Thyroid gland (tissue), 4 donors: ENCODE measurements at regions not wholly inside any gene's neighbourhood (a gene's known extent, or its start where the extent isn't known, plus 50 kb on each side); places are given as distances from the start of the nearest gene placed in this dataset.

Experiments
- DNase-seq, 2 donors: peaks; one replicate each; pipeline ENCODE4 v3.0.0-alpha.2; 2019
- H3K27ac ChIP-seq, 3 donors: fragments of 200-600 bp; sonication (generic); 1 replicate in 2 of 3; 2 replicates in 1 of 3; pipeline ENCODE4 v1.5.1; 2016 to 2019; ENCODE audit warnings: mild to moderate bottlenecking in 1 of 3, moderate library complexity in 1 of 3
- H3K27me3 ChIP-seq: fragments of 200-600 bp; sonication (generic); one replicate; pipeline ENCODE4 v1.5.1; 2019
- H3K36me3 ChIP-seq, 2 donors: fragments of 200-600 bp; sonication (generic); one replicate each; pipeline ENCODE4 v1.5.1; 2016 to 2019
- H3K4me1 ChIP-seq, 2 donors: fragments of 200-600 bp; sonication (generic); one replicate each; pipeline ENCODE4 v1.5.1; 2017 to 2019
- H3K4me3 ChIP-seq, 3 donors: fragments of 200-600 bp; sonication (generic); replicated peaks in 1 of 3; 1 replicate in 2 of 3; 2 replicates in 1 of 3; pipeline ENCODE4 v1.5.1; 2016; ENCODE audit warnings: mild to moderate bottlenecking in 1 of 3
- H3K9me3 ChIP-seq: fragments of 200-600 bp; sonication (generic); one replicate; pipeline ENCODE4 v1.5.1; 2017
- POLR2A ChIP-seq, 2 donors: fragments of 450-650 bp; IDR thresholded peaks; one replicate each; pipeline ENCODE4 v1.6.1; 2017; ENCODE audit warnings: antibody characterized with exemption in 2 of 2, mild to moderate bottlenecking in 2 of 2, moderate library complexity in 1 of 2
- WGBS, 2 donors: methylation state at CpG; one replicate each; pipeline ENCODE4 v1.1.5; 2017; 5-methylcytosine and 5-hydroxymethylcytosine counted together
- intact Hi-C: fragments of 100-400 bp; cut with DNase I; formaldehyde crosslinking; loops from one replicate; pipeline ENCODE4 v1.15.1; 2023
- TF ChIP-seq, protein P1 (sequence below), 6 experiments: fragments of 200-600 bp in 3 of 6; fragments of 450-650 bp in 3 of 6; sonication (generic) in 3 of 6; IDR thresholded peaks; one replicate each; pipeline ENCODE4 v1.5.1; 2016 to 2019; ENCODE audit warnings: antibody characterized with exemption in 6 of 6, mild to moderate bottlenecking in 2 of 6, inconsistent platforms in 1 of 6, moderate library complexity in 1 of 6

DNA sequence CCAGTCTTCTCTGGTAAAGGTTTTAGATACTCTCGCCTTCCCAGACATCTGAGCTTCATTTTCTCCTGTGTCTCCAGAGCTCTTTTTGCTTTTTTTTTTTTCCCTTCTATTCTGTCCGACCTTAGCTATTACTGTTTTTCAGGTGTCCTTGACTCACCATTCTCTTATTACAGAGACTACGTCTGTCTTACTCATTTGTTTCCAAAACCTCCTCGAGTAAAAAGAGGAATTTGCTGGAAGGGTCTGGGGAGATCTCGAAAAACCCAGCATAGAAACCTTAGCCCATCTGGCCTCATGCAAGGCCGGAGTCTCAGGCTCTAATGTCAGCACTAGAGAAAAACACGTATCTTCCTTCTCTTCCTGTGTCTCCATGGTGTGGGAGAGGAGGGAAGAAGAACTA, 109.2 kb upstream of the CARMIL1 start:
- no peak for TF ChIP-seq POLR2A (IDR thresholded peaks at IDR 0.05)
- TF ChIP-seq, protein P1, sequence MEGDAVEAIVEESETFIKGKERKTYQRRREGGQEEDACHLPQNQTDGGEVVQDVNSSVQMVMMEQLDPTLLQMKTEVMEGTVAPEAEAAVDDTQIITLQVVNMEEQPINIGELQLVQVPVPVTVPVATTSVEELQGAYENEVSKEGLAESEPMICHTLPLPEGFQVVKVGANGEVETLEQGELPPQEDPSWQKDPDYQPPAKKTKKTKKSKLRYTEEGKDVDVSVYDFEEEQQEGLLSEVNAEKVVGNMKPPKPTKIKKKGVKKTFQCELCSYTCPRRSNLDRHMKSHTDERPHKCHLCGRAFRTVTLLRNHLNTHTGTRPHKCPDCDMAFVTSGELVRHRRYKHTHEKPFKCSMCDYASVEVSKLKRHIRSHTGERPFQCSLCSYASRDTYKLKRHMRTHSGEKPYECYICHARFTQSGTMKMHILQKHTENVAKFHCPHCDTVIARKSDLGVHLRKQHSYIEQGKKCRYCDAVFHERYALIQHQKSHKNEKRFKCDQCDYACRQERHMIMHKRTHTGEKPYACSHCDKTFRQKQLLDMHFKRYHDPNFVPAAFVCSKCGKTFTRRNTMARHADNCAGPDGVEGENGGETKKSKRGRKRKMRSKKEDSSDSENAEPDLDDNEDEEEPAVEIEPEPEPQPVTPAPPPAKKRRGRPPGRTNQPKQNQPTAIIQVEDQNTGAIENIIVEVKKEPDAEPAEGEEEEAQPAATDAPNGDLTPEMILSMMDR (IDR thresholded peaks at IDR 0.05) = no peak
- H3K4me1 ChIP-seq = peaks cover 29 to 53% of the 10 kb centered on the region in 2 donors
- peak overlapping the region; percentile 60 to 80 (median 73) for H3K27ac ChIP-seq
- no peak for DNase-seq
- intact Hi-C loops = no loop called here
- H3K9me3 ChIP-seq = no peaks in the 10 kb centered on the region
- no peaks in the 10 kb centered on the region for H3K36me3 ChIP-seq
- no peaks in the 10 kb centered on the region for H3K27me3 ChIP-seq
- 73 to 77% methylated on average over 7 of the region's 7 CpGs for WGBS, 2 donors
- no peak overlapping the region for H3K4me3 ChIP-seq

DNA sequence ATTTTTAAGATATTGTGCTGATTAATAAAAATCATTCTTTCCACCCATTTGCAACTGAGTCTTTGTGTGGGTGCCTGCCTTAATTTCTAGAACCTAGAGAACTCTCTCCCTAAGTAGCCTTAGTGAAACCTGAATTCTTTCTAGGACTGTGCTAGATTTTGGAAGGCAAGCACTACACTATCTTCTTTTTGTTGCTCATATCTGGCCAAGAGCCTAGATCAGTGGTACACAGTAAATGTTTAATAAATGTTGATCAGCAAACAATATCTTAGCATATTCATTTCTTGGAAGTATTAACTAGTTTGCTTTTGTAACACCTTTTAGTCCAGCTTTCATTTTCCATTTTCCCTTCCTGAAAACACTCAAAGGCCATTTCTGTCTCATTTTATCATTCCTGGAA, 108.5 kb upstream of the CARMIL1 start:
- Histone ChIP-seq H3K4me1 (peaks cover 29 to 58% of the 10 kb centered on the region in 2 donors), H3K4me3 (no peak overlapping the region), H3K36me3 (no peaks in the 10 kb centered on the region), H3K9me3 (no peaks in the 10 kb centered on the region), H3K27me3 (no peaks in the 10 kb centered on the region), H3K27ac (peak overlapping the region in 2 of 3 donors; percentile 73 to 80)
- intact Hi-C loops = no loop called here
- no peak for DNase-seq
- TF ChIP-seq POLR2A (IDR thresholded peaks at IDR 0.05) = no peak
- TF ChIP-seq, protein P1 (IDR thresholded peaks at IDR 0.05) = no peak

DNA sequence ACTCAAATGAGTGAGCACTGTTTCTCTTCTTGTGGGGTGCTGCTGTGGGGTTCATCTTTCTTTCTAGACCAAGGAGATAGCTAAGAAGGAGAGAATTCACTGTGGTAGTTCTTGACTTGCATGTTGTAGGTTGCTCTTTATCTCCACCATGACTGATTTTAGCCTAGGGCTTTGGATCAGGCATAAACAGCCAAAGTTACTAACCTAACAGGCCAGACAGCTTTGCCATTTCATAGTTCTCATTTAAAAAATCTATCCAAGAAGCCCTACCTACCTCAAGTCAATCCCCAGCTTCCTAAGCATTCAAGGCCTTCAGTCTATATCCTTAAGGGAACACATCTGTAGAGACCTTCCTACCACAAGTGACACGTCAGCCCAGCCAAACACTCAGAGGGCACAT, 107.9 kb upstream of the CARMIL1 start:
- no peak overlapping the region for H3K4me3 ChIP-seq
- no peaks in the 10 kb centered on the region for H3K27me3 ChIP-seq
- intact Hi-C loops = no loop called here
- H3K9me3 ChIP-seq = no peaks in the 10 kb centered on the region
- H3K36me3 ChIP-seq = no peaks in the 10 kb centered on the region
- DNase-seq = no peak
- TF ChIP-seq POLR2A (IDR thresholded peaks at IDR 0.05) = no peak
- TF ChIP-seq, protein P1 (IDR thresholded peaks at IDR 0.05) = no peak
- peaks cover 29 to 65% of the 10 kb centered on the region in 2 donors for H3K4me1 ChIP-seq
- WGBS, 2 donors = 100% methylated on average over 1 of the region's 1 CpG
- no peak overlapping the region for H3K27ac ChIP-seq

DNA sequence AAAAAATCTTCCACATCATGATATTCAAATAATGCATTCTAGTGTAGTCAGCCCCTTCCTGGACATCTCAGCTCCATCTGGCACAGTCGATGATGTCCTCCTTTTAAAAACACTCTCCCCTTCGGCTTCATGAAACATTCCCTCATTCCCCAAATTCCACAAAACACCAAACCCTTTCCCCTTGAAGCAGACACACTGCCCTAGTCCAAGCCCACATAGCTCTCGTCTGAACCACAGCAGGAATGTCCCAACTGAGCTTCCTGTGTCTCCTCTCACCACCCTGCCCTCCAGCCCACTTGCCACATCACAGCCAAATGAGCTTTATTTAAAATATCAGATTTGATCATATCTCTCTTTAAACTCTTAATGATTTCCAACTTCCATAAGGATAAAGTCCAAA, 106.4 kb upstream of the CARMIL1 start:
- H3K27me3 ChIP-seq = no peaks in the 10 kb centered on the region
- H3K4me1 ChIP-seq = peaks cover 22 to 64% of the 10 kb centered on the region in 2 donors
- no peak for DNase-seq
- H3K27ac ChIP-seq = no peak overlapping the region
- 63 to 77% methylated on average over 3 of the region's 3 CpGs for WGBS, 2 donors
- intact Hi-C loops = no loop called here
- no peak for TF ChIP-seq POLR2A (IDR thresholded peaks at IDR 0.05)
- TF ChIP-seq, protein P1 (IDR thresholded peaks at IDR 0.05) = no peak
- H3K9me3 ChIP-seq = no peaks in the 10 kb centered on the region
- no peak overlapping the region for H3K4me3 ChIP-seq
- H3K36me3 ChIP-seq = no peaks in the 10 kb centered on the region

DNA sequence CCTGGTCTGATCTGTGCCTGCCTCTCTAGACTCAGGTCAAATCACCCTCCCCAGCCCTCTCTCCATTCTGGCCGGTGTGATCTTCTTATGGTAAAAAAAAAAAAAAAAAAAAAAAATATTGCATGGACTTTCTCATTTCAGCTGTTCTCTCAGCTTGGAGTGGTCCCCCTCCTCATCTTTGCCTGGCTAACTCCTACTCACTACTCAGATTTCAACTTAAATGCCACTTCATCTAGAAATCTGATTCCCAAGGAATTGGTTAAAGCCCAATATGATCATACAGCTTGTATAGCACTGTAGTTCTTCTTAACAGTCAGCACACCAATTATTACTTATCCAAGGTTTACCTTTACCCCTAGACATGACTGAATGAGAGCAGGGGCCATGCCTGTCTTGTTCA, 105.9 kb upstream of the CARMIL1 start:
- 85 to 89% methylated on average over 1 of the region's 1 CpG for WGBS, 2 donors
- intact Hi-C loops = no loop called here
- no peak for DNase-seq
- H3K4me1 ChIP-seq = peaks cover 22 to 64% of the 10 kb centered on the region in 2 donors
- H3K27me3 ChIP-seq = no peaks in the 10 kb centered on the region
- H3K9me3 ChIP-seq = no peaks in the 10 kb centered on the region
- TF ChIP-seq POLR2A (IDR thresholded peaks at IDR 0.05) = no peak
- TF ChIP-seq, protein P1 (IDR thresholded peaks at IDR 0.05) = no peak
- H3K4me3 ChIP-seq = no peak overlapping the region
- H3K27ac ChIP-seq = no peak overlapping the region
- H3K36me3 ChIP-seq = no peaks in the 10 kb centered on the region
